OCI-LY3 (cell line): ENCODE measurements at regions not wholly inside any gene's neighbourhood (a gene's known extent, or its start where the extent isn't known, plus 50 kb on each side); places are given as distances from the start of the nearest gene placed in this dataset.

Experiments
- H2AFZ ChIP-seq: fragments of 200-600, 300-600 bp; shearing (Covaris generic); 2 replicates; pipeline ENCODE4 v1.6.0; 2014; ENCODE audit warnings: antibody characterized with exemption, low read depth, low read length
- H3K27ac ChIP-seq: fragments of 200-600, 300-600 bp; sonication (generic); 2 replicates; pipeline ENCODE4 v1.5.1; 2014; ENCODE audit warnings: mild to moderate bottlenecking, low read length, moderate library complexity, mixed read lengths
- H3K27me3 ChIP-seq: fragments of 200-600, 300-600 bp; sonication (generic); 2 replicates; pipeline ENCODE4 v1.6.1; 2014; ENCODE audit warnings: low read depth, low read length, mixed read lengths
- H3K36me3 ChIP-seq: fragments of 200-600, 300-600 bp; sonication (generic); replicated peaks from 2 replicates; pipeline ENCODE3; 2014; ENCODE audit warnings: low read depth, low read length, mixed read lengths
- H3K4me1 ChIP-seq: fragments of 300-600, 200-600 bp; sonication (generic); 2 replicates; pipeline ENCODE4 v1.6.1; 2014; ENCODE audit warnings: low read length, mixed read lengths
- H3K4me2 ChIP-seq: fragments of 200-600, 300-600 bp; sonication (generic); 2 replicates; pipeline ENCODE4 v1.6.1; 2014; ENCODE audit warnings: low read length, mixed read lengths
- H3K4me3 ChIP-seq: fragments of 300-600, 200-600 bp; sonication (generic); 2 replicates; pipeline ENCODE4 v1.5.1; 2014; ENCODE audit warnings: antibody characterized with exemption, mild to moderate bottlenecking, low read length, moderate library complexity
- H3K79me2 ChIP-seq: fragments of 300-600, 200-600 bp; shearing (Covaris generic); 2 replicates; pipeline ENCODE4 v1.6.1; 2014; ENCODE audit warnings: mild to moderate bottlenecking, low read length, mixed read lengths
- H3K9ac ChIP-seq: fragments of 300-600, 200-600 bp; shearing (Covaris generic); 2 replicates; pipeline ENCODE4 v1.6.0; 2014; ENCODE audit warnings: mild to moderate bottlenecking, low read length, moderate library complexity
- H3K9me3 ChIP-seq: fragments of 200-600, 300-600 bp; shearing (Covaris generic); 2 replicates; pipeline ENCODE4 v1.6.1; 2014; ENCODE audit warnings: low read length, mixed read lengths; ENCODE audit not compliant: insufficient read depth
- H4K20me1 ChIP-seq: fragments of 200-600, 300-600 bp; sonication (generic); 2 replicates; pipeline ENCODE4 v1.6.1; 2016; ENCODE audit warnings: low read length, mixed read lengths; ENCODE audit not compliant: insufficient read depth
- CTCF ChIP-seq: fragments of 200-600, 300-600 bp; sonication (generic); IDR thresholded peaks from 2 replicates; pipeline ENCODE4 v1.5.1; 2014; ENCODE audit warnings: antibody characterized with exemption, low read length, low read depth
- EZH2phosphoT487 ChIP-seq: fragments of 200-600 bp; shearing (Covaris generic); IDR thresholded peaks from 2 replicates; pipeline ENCODE4 v1.6.1; 2018; ENCODE audit warnings: antibody characterized with exemption, mixed run types, low read depth

GRCh38 chr18:42604820-42605219 lies 510.7 kb downstream of the RIT2 start:
- Histone ChIP-seq H3K4me3 (no peak overlapping the region), H2AFZ (no peak overlapping the region), H3K4me1 (no peaks in the 10 kb centered on the region), H3K27me3 (no peaks in the 10 kb centered on the region), H3K27ac (no peak overlapping the region), H3K36me3 (no peaks in the 10 kb centered on the region), H4K20me1 (no peaks in the 10 kb centered on the region), H3K9ac (no peak overlapping the region), H3K79me2 (no peaks in the 10 kb centered on the region), H3K4me2 (no peak overlapping the region), H3K9me3 (no peaks in the 10 kb centered on the region)
- TF ChIP-seq CTCF (no peak), EZH2phosphoT487 (no peak)

- no peak overlapping the region for H3K4me2 ChIP-seq
- no peak for TF ChIP-seq CTCF
- no peak for TF ChIP-seq EZH2phosphoT487
- H3K27me3 ChIP-seq = no peaks in the 10 kb centered on the region
- no peaks in the 10 kb centered on the region for H3K9me3 ChIP-seq
- no peaks in the 10 kb centered on the region for H3K4me1 ChIP-seq
- H3K79me2 ChIP-seq = no peaks in the 10 kb centered on the region
- H3K4me3 ChIP-seq = no peak overlapping the region
- H3K27ac ChIP-seq = no peak overlapping the region
- no peak overlapping the region for H2AFZ ChIP-seq
- H3K36me3 ChIP-seq = no peaks in the 10 kb centered on the region
- no peaks in the 10 kb centered on the region for H4K20me1 ChIP-seq
- no peak overlapping the region for H3K9ac ChIP-seq
These were observed 508.5 kb downstream of the RIT2 start for GRCh38 chr18:42606886-42607495.

GRCh38 chr18:42611134-42611533 lies 504.4 kb downstream of the RIT2 start:
- Histone ChIP-seq H4K20me1 (no peaks in the 10 kb centered on the region), H3K36me3 (no peaks in the 10 kb centered on the region), H3K4me2 (no peak overlapping the region), H3K4me3 (no peak overlapping the region), H3K27me3 (no peaks in the 10 kb centered on the region), H3K79me2 (no peaks in the 10 kb centered on the region), H3K9me3 (no peaks in the 10 kb centered on the region), H3K4me1 (no peaks in the 10 kb centered on the region), H3K9ac (no peak overlapping the region), H3K27ac (no peak overlapping the region), H2AFZ (no peak overlapping the region)
- TF ChIP-seq CTCF (no peak), EZH2phosphoT487 (no peak)

- Histone ChIP-seq H3K36me3 (no peaks in the 10 kb centered on the region), H3K79me2 (no peaks in the 10 kb centered on the region), H3K9ac (no peak overlapping the region), H3K27me3 (no peaks in the 10 kb centered on the region), H4K20me1 (no peaks in the 10 kb centered on the region), H3K9me3 (no peaks in the 10 kb centered on the region), H3K4me2 (no peak overlapping the region), H3K4me1 (no peaks in the 10 kb centered on the region), H3K4me3 (no peak overlapping the region), H2AFZ (no peak overlapping the region), H3K27ac (no peak overlapping the region)
- TF ChIP-seq CTCF (no peak), EZH2phosphoT487 (no peak)
These were observed 500.7 kb downstream of the RIT2 start for GRCh38 chr18:42614619-42615293.
